ENCODE measurements at regions not wholly inside any gene's neighbourhood (a gene's known extent, or its start where the extent isn't known, plus 50 kb on each side); places are given as distances from the start of the nearest gene placed in this dataset.
"Not testable (repeated sequence)": the region's sequence is repeated elsewhere in the genome, so short reads cannot be mapped to it uniquely, and the experiment has no call there.

GRCh38 chr6:14597090-14597489 lies 479.5 kb downstream of the CD83 start:
- Histone ChIP-seq H3K4me3 (ENCODE audit: low read length) (no peak overlapping the region), H3F3A (ENCODE audit: control insufficient read depth, insufficient read depth) (no peaks in the 10 kb centered on the region), H3K79me2 (ENCODE audit: control insufficient read depth, low read length) (no peaks in the 10 kb centered on the region), H3K9me2 (replicated peaks; ENCODE audit: control insufficient read depth, low read length) (no peaks in the 10 kb centered on the region), H3K27me3 (ENCODE audit: control insufficient read depth, low read length) (0 out of 2 replicates have a peak, but pooled peaks cover 3% of the 10 kb centered on the region), H3K36me3 (ENCODE audit: control insufficient read depth, low read length) (no peaks in the 10 kb centered on the region), H4K20me1 (ENCODE audit: control insufficient read depth, insufficient read depth, low read depth, low read length) (no peaks in the 10 kb centered on the region), H3K4me1 (ENCODE audit: control insufficient read depth, low read length) (peaks cover 7% of the 10 kb centered on the region), H3K27ac (ENCODE audit: low read depth, low read length) (no peak overlapping the region), H3K4me2 (ENCODE audit: low read length) (no peak overlapping the region), H3K9me3 (ENCODE audit: control insufficient read depth, insufficient read depth, low read length) (no peaks in the 10 kb centered on the region)
- TF ChIP-seq CTCF (IDR thresholded peaks at IDR 0.05; ENCODE audit: low read depth, low read length, poor library complexity, severe bottlenecking) = no peak
- no peak for TF ChIP-seq EZH2phosphoT487 (IDR thresholded peaks at IDR 0.05; ENCODE audit: borderline replicate concordance, low read length)

- H3K27me3 ChIP-seq (ENCODE audit: control insufficient read depth, low read length) = 0 out of 2 replicates have a peak, but pooled peaks cover 3% of the 10 kb centered on the region
- H3K9me3 ChIP-seq (ENCODE audit: control insufficient read depth, insufficient read depth, low read length) = no peaks in the 10 kb centered on the region
- no peaks in the 10 kb centered on the region for H3F3A ChIP-seq (ENCODE audit: control insufficient read depth, insufficient read depth)
- H3K36me3 ChIP-seq (ENCODE audit: control insufficient read depth, low read length) = no peaks in the 10 kb centered on the region
- H3K4me2 ChIP-seq (ENCODE audit: low read length) = no peak overlapping the region
- no peak overlapping the region for H3K4me3 ChIP-seq (ENCODE audit: low read length)
- H3K79me2 ChIP-seq (ENCODE audit: control insufficient read depth, low read length) = no peaks in the 10 kb centered on the region
- H3K9me2 ChIP-seq (replicated peaks; ENCODE audit: control insufficient read depth, low read length) = no peaks in the 10 kb centered on the region
- H4K20me1 ChIP-seq (ENCODE audit: control insufficient read depth, insufficient read depth, low read depth, low read length) = no peaks in the 10 kb centered on the region
- no peak overlapping the region for H3K27ac ChIP-seq (ENCODE audit: low read depth, low read length)
- TF ChIP-seq CTCF (IDR thresholded peaks at IDR 0.05; ENCODE audit: low read depth, low read length, poor library complexity, severe bottlenecking) (no peak), EZH2phosphoT487 (IDR thresholded peaks at IDR 0.05; ENCODE audit: borderline replicate concordance, low read length) (no peak)
- H3K4me1 ChIP-seq (ENCODE audit: control insufficient read depth, low read length) = peaks cover 7% of the 10 kb centered on the region
These were observed 480.7 kb downstream of the CD83 start for GRCh38 chr6:14598017-14598864.

GRCh38 chr6:14600306-14600705 lies 482.7 kb downstream of the CD83 start:
- H3K27me3 ChIP-seq (ENCODE audit: control insufficient read depth, low read length); H3K4me3 ChIP-seq (ENCODE audit: low read length); H3K79me2 ChIP-seq (ENCODE audit: control insufficient read depth, low read length); H3K4me2 ChIP-seq (ENCODE audit: low read length); H4K20me1 ChIP-seq (ENCODE audit: control insufficient read depth, insufficient read depth, low read depth, low read length); H3K36me3 ChIP-seq (ENCODE audit: control insufficient read depth, low read length); H3K4me1 ChIP-seq (ENCODE audit: control insufficient read depth, low read length); H3F3A ChIP-seq (ENCODE audit: control insufficient read depth, insufficient read depth); H3K9me2 ChIP-seq (replicated peaks; ENCODE audit: control insufficient read depth, low read length); H3K9me3 ChIP-seq (ENCODE audit: control insufficient read depth, insufficient read depth, low read length); H3K27ac ChIP-seq (ENCODE audit: low read depth, low read length): not testable (repeated sequence)

GRCh38 chr6:14601490-14601889 lies 483.9 kb downstream of the CD83 start:
- no peak overlapping the region for H3K4me3 ChIP-seq (ENCODE audit: low read length)
- no peaks in the 10 kb centered on the region for H3K36me3 ChIP-seq (ENCODE audit: control insufficient read depth, low read length)
- H3K27ac ChIP-seq (ENCODE audit: low read depth, low read length) = no peak overlapping the region
- no peak overlapping the region for H3K4me2 ChIP-seq (ENCODE audit: low read length)
- H4K20me1 ChIP-seq (ENCODE audit: control insufficient read depth, insufficient read depth, low read depth, low read length) = no peaks in the 10 kb centered on the region
- H3K4me1 ChIP-seq (ENCODE audit: control insufficient read depth, low read length) = peaks cover 7% of the 10 kb centered on the region
- no peaks in the 10 kb centered on the region for H3F3A ChIP-seq (ENCODE audit: control insufficient read depth, insufficient read depth)
- H3K79me2 ChIP-seq (ENCODE audit: control insufficient read depth, low read length) = no peaks in the 10 kb centered on the region
- no peaks in the 10 kb centered on the region for H3K9me2 ChIP-seq (replicated peaks; ENCODE audit: control insufficient read depth, low read length)
- TF ChIP-seq CTCF (IDR thresholded peaks at IDR 0.05; ENCODE audit: low read depth, low read length, poor library complexity, severe bottlenecking) (no peak), EZH2phosphoT487 (IDR thresholded peaks at IDR 0.05; ENCODE audit: borderline replicate concordance, low read length) (no peak)
- H3K27me3 ChIP-seq (ENCODE audit: control insufficient read depth, low read length) = no peaks in the 10 kb centered on the region
- no peaks in the 10 kb centered on the region for H3K9me3 ChIP-seq (ENCODE audit: control insufficient read depth, insufficient read depth, low read length)
